CD4-positive, alpha-beta T cell treated with Interleukin-17A for 4 hours (primary cell): ENCODE measurements at regions not wholly inside any gene's neighbourhood (a gene's known extent, or its start where the extent isn't known, plus 50 kb on each side); places are given as distances from the start of the nearest gene placed in this dataset.
A peak's percentile ranks its signal among the peaks of the same experiment; 100 is the strongest.
"Not testable (repeated sequence)": the region's sequence is repeated elsewhere in the genome, so short reads cannot be mapped to it uniquely, and the experiment has no call there.

Experiments used
- DNase-seq: peaks from one replicate; pipeline ENCODE4 v3.0.0-alpha.2; 2020; ENCODE audit warnings: mixed read lengths

DNA sequence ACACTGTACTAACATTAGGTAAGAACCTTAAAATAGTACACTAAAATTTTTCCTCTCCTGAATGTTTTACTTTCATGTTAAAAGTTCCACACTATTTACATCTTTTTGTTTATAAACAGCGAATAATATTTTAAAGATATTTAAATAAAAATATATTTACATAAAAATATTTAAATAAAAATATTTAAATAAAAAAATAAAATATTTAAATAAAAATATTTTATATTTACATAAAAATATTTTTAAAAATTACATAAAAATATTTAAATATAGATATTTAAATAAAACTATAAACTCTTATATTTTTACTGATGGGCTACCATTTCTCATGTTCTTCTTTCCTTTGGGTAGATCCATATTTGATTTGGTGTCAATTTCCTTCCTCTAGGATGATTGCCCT is 619.0 kb downstream of the ANKRD7 start:
- DNase-seq = no peak

DNA sequence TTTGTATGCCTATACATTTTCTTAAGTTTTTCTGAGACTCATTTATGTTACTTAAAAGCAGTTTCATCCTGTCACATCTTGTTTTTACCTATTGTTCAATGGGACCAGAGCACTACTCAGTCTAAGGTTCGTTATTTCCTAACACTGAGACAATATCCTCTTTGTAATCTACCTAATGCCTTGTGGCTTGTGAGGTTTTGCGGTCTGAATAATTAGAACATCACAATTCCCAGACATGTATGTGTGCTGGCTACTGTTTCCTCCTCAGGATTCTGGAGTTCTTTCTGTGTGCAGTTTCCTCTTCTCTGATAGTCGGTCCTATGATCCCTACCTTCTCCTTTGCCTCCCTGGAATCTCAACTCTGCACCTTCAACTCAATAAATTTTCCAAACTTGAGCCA is 620.2 kb downstream of the ANKRD7 start:
- no peak for DNase-seq

DNA sequence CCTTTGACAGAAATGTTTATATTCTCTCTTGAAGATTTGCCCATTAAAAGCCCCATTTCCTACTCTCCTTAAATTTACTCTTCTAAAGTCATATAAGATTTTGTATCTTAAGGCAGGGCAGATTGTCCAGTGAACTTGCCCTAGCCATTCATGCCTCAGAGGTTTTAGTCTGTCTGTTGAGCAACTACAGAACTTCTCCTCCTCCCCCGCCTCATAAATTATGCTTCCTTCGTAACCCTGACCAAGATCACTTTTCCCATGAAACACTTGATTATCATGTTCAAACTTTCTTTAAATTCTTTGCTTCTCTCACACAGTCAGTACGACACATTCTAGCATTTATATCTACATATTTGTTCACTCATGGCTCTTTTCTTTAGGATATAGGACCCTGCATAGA is 621.3 kb downstream of the ANKRD7 start:
- no peak for DNase-seq

DNA sequence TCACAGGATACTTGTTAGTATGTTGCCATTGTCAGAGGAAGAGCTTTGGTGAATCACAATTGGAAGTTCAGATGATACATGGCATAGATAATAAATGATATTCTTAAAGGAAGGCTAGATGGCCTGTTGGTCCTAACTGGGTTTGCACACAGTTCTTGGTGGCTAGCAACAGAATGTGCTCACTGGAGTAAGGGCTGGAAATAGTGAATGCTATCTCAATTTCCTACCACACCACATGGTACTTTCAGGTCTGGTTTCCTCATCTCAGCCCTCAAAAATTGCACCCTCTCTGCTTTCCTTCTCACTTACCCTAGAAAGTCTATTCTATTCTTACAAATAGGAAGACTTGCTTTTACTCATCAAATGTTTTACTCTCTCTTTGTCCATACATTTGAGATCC is 622.5 kb downstream of the ANKRD7 start:
- DNase-seq = no peak

DNA sequence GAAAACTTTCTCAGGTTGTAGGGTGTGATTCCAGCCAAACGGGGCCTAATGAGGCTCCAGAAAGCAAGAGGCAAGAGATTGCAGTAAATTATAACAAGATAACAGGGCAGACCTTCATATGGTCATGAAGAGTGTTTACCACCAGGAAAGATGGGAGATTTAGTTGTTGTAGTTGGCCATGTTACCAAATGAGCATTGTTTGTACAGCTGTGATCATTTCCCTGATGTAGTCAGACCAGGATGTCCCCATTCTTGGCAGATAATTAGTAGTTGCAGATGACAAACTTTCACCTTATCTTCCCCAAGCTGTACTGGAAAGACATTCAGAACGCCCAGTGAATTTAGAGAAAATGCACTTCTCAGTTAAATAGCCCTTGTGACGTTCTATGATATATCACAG is 630.8 kb downstream of the ANKRD7 start:
- no peak for DNase-seq

DNA sequence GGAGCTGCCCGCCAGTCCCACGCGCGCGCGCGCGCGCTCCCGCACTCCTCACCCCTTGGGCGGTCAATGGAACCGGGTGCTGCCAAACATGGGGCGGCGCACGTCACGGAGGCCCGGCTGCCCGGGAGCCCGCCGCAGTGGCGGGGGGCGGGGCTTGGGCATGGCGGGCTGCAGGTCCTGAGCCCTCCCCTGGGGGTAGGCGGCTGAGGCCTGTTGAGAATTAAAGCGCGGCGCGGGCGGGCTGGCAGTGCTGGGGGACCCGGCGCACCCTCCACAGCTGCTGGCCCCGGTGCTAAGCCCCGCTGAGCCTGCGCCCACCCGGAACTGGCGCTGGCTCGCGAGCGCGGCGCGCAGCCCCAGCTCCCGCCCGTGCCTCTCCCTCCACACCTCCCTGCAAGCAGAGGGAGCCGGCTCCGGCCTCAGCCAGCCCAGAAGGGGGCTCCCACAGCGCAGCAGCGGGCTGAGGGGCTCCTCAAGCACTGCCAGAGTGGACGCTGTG is 634.2 kb downstream of the ANKRD7 start:
- DNase-seq = peak; percentile 2

DNA sequence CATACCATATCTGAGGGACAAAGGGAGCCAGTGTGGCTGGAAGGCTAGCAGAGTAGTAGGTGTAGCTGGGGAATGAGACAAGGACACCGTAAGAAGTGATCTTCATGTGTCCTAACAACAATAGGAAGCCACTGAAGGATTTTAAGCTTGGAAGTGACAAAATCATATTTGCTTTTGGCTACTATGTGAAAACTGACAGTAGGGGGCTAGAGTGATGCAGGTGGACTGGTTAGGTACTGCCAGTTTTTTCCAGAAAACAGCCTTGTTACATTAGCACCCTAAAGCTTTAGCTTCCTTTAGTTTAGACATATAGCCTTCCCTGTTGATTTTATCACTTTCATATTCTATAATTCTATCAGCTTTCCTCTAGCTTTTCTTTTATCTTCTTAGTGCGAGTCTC is 637.1 kb downstream of the ANKRD7 start:
- no peak for DNase-seq

DNA sequence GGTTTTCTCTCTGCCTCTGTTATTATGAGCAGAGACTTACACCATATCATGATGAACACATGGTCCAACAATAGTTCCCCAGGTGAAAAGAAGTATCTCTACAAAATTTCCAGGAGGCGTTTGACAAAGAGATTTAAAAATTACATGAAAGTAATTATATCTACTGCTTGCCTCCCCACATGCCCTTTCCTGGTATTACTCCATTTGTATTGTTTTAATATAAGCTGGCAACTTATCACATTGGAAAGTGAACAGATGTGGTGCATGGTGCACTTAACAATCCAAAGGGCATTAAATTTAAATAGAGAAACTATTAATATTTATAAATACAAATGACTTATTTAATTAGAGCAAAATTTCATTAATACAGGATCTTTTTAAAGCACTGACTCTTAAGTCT is 638.2 kb downstream of the ANKRD7 start:
- DNase-seq = no peak

DNA sequence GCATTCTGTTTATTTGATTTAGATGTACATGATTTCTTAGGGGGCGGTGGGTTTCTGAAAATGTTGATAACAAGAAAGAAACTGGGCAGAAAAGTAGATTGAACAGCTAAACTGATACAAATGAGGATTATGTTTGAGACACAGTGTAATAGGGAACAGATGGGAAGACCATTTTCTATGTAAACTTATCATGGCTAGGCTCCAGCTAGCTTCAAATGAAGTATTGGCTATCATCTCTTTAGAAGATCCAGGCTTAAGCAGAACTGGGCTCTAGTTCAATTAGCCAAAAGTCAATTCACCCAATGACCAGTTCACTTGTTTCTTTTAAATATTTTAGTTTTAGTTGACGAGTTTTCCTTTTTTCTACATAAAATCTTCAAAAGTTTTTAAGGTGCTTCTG is 639.5 kb downstream of the ANKRD7 start:
- no peak for DNase-seq

DNA sequence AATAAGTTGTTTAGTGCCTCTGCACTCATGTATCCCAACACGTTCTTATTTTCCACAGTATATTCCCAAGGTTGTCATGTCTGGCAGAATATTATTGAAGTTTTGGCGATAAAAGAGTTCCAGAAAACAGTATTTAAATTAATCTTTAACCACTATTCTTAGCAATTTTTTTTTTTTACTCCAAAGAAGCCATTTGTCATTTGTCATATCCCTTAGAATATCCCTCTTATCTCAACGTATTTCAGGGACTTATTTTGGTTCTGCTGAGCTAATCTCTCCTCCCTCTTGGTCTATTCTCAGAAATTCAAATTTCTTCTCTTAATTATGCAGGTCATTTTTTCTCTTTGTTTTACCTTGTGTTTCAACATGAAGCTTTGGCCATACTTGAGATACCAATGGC is 643.4 kb downstream of the ANKRD7 start:
- DNase-seq = no peak

DNA sequence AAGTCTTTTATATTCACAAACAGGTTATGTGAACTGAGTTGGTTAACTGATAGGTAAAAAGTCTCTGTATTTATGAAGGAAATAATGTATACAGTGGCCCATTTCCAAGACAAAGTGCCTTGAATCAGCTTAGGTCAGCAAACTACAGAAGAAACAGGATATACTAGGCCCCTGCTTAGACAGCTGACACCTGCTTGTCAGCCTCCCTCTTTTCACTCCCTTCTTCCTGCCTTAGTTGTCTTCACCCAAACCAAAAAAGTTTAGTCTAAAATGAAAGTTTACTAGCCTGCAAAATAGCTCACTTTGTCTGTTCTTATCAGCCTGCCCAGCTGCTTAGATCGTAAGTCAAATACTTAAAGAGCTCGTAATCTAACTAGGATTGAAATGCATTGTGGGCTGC is 644.6 kb downstream of the ANKRD7 start:
- DNase-seq = not testable (repeated sequence)

DNA sequence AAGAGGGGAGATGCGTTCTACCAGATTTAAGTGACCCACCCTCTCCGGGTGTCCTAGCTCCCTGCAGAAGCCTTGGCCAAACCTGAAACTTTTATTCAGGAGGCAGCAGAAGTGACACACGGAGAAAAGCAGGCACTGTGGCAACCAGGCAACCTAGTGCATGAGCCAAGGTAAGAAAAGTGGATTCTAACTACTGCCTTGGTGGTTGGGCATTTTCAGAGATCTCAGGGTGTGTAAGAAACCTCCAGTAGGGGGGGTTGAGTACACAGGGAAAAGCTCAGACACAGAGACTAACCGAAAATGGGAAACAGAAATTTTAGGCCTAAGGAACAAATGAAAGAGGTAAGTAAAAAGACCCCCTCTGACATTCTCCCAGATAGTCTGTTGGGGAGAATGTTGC is 645.7 kb downstream of the ANKRD7 start:
- DNase-seq = no peak

DNA sequence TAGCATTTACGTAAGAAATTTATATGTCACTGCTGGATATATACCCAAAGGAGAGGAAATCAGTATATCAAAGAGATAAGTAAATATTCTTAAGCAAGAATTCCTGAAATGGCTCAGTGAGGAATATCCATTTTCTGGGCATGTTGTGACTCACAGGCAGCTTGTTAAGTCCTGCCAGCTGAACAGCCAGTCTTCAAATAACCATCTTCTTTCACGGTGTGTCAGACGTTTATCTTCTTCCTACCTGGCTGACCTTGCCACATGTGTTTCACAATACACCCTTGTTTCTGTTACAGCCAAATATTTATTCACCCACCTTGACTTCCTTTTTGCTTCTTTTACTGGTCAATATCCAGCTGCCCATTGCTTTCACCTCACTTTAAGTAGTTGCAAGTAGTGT is 648.1 kb downstream of the ANKRD7 start:
- DNase-seq = no peak

DNA sequence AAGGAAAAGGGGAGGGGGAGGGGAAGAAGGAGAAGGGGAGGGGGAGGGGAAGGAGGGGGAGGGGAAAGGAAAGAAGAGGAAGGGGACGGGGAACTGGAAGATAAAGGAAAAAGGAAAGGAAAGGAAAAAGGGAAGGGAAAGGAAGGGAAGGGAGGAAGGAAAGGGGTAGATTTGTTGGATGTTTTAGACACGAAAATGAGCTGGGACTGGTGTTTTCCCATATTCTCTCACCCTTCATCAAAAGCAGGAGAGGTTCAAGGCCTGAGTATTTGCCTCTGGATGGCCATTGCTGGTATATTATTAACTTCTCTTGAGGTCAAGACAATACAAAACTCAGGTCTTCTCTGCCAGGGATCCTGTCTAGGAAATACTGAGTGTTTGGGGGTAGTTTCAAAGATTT is 652.7 kb downstream of the ANKRD7 start:
- DNase-seq = no peak

DNA sequence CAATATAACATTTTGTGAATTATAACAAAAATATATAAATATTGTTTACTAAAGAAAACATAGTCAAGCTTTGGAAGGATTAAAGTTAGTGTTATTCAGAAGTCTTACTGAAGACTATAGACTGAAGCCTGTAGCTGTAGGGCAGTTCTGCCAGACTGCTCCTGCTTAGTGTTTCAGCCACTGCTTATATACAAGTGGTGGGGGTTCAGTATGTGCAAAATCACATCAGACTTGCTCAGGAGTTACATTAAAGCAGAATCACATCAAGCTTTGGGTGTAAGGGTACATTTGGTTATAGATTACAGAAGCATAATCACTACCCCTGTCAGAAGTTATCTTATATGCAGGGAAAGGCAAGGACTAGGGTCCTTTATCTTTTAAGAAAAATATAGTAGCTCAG is 653.8 kb downstream of the ANKRD7 start:
- no peak for DNase-seq

DNA sequence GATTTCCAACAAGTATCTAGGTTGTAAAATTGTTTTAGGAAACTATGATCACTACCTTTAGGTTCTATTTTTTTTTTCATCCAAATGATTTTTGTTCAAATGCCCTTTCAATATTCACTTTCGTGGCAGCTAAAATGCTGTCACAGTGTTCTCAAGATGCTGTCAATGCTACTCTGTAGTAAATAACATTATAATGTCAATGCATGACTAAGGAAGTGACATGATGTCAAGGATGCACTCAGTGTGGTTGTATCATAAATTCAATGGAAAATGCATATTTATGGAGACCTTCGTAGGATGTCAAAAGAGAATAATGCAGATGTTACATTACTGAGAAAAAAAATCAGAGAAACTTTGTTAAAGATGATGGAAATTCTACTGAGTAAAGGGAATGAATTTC is 673.8 kb downstream of the ANKRD7 start:
- no peak for DNase-seq

DNA sequence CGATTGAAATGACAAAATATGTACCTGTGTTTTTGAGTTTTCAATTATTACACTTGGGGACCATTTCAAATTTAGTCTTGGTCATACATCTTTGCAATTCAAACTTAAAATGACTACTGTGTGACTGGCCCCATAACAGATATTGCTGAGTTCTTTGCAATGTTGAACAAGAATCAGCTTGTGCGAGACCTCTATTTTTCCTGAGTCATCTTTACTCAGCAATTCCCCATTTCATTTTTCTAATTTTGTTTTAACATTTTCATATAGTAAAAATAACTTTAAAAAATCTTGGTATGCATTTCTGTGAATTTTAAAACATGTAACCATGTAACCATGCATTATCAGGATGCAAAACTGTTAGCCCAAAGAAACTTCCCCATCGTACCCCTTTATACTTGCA is 678.1 kb downstream of the ANKRD7 start:
- no peak for DNase-seq

DNA sequence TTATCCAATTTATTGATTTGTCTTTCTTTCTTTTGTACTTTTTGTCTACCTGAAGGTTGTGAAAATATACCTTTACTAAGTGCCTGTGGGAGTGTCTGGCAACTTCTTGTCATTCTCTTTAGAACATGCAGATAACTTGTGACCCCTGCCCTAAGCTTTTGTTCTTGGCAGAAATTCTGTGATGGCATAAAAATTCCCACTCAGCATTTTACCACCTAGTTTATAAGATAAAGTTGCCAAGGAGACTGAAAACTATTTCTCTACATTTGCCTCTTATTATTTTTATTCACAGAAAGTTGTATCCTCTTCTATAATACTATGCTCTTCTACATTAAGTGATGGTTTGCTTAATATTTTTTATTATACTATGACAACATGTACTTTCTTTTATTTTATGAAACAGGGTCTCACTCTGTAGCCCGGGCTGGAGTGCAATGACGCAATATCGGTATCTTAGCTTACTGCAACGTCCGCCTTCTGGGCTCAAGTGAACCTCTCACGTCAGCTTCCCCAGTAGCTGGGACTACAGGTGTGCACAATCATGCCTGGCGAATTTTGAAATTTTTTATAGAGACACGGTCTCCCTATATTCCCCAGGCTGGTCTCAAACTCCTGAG is 683.5 kb downstream of the ANKRD7 start:
- no peak for DNase-seq

DNA sequence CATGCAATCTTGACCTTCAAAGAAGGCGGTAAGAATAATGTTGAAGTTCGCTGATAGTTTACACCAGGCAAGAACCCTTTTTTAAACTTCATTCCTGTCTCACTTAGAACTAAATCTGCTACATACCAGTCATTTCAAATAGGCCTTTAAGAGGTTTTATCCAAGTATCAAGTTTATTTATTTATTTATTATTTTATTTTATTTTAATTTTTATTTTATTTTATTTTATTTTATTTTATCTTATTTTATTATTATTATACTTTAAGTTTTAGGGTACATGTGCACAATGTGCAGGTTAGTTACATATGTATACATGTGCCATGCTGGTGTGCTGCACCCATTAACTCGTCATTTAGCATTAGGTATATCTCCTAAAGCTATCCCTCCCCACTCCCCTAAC is 691.6 kb downstream of the ANKRD7 start:
- not testable (repeated sequence) for DNase-seq

DNA sequence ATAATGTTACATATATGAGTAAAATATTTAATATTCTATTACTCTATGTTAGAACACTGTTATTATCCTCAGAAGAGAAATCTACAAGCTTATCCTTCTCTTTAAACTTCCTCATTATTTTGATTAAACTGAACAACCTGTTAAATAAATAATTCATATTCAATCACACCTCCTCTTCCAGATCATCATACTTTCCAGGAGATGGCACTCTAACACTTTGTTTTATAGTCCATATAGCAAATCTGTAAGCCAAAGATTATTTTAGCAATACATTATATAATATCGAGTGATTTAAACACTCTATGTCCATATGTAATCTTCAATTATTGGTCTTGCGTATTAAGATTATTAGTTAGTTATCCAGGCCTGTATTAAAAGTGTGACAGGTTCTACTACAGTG is 694.1 kb downstream of the ANKRD7 start:
- DNase-seq = no peak

DNA sequence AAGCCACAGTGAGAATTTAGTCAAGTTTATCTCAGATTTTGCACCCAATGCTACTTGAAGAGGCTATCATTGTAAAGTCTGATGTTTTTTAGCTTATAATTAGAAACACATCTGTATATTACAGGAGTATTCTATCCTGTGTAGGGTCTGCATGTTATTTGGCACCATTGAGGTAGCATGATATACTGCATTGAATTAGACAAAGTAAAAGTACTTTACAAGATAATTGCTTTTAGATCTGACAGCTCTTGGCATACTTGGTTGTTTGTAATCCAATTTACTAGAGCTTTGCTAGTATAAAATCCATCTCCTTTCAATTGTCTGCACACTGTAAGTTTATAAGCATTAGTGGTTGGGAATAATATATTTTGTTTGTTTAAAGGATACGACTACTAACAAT is 714.3 kb downstream of the ANKRD7 start:
- no peak for DNase-seq

DNA sequence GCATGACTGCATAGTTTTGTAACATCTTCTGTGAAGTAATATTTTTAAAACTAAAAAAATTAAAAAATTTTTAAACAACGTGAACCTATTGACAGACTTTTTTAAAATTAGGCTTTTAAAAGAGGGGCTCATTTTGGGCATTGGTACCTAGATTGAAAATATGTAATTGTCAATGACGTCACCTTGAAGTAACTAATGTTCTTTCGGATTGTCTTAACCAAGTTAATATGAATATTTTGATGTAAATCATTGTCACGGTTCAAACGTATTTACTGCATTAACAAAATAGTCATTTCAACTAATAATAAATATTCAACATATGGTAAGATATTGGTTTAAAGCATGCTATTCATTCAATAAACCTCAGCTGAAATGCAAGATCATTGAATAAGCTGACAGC is 719.8 kb downstream of the ANKRD7 start:
- no peak for DNase-seq

DNA sequence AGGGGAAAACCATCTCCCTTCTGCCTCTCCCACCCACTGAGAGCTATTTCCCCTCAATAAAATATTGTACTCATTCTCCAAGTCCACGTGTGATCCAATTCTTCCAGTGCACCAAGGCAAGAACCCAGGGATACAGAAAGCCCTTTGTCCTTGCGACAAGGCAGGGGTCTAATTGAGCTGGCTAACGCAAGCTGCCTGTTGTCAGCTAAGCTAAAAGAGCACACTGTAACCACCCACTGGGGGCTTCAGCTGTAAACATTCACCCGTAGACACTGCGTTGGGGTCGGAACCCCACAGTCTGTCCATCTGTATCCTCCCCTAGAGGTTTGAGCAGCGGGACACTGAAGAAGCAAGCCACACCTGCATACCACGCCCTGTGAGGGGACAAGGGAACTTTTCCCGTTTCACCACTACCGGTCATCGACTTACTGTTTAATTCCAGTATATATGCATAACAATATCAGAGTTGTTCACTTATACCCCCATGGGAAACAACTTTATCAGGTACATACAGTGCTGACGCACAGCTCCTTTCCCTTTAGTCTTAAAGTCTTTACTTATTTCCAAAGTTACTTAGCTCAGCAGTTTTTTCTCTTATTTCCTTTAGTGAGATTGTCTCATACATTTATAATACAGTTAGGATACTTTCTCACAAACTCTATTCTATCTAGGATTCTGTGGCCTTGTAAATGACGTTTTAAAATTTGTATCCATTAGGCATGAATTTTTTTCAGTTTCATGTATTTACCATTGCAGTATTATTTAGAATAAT is 721.6 kb downstream of the ANKRD7 start:
- no peak for DNase-seq

DNA sequence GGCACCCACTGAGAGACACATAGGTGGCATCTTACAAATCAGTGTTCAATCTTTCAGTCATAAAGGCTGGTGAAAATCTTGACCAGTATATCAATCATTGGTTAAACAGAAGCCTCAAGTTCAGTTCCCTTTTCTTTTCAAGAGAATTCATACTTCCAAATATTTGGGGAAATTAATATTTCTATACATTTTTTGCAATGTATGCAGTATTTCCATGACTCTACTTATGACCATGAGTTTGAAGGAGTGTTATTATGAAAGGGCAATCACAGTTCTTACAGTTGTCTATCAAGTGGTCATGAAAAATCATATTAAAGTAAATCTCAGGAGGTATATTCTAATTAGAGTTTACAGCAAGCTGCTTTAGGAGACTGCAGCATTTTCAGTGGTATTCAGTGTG is 724.0 kb downstream of the ANKRD7 start:
- no peak for DNase-seq

DNA sequence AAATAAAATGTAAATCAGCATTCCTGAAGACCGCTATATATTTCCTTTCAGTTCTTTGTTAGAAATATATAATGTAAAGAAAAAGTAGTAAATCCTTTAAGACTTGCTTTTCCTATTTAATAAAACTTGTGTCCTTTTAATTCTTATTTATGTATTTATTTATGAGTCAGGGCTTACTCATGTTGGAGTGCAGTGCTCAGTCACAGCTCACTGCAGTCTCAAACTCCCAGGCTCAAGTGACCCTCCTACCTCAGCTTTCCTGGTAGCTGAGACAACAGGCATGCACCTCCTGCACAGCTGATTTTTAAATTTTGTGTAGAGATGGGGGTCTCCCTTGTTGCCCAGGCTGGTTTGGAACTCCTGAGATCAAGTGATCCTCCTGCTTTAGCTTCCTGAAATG is 724.5 kb downstream of the ANKRD7 start:
- no peak for DNase-seq
